HEK293 (cell line): ENCODE measurements at regions not wholly inside any gene's neighbourhood (a gene's known extent, or its start where the extent isn't known, plus 50 kb on each side); places are given as distances from the start of the nearest gene placed in this dataset.

ENCODE experiments used
- CTCF ChIA-PET: fragments of 350-600 bp; formaldehyde crosslinking; extraction: SDS; loops from one replicate; lab custom pipeline; 2021; ENCODE audit warnings: antibody characterized with exemption; lab: Yijun Ruan, JAX
- POLR2A ChIA-PET: fragments of 300-600 bp; formaldehyde crosslinking; extraction: SDS; loops from one replicate; lab custom pipeline; 2020; ENCODE audit warnings: antibody characterized with exemption, inconsistent platforms; lab: Yijun Ruan, JAX
- H3K27ac ChIP-seq: fragments of 200-500 bp; sonication (Bioruptor generic); 2 replicates; pipeline ENCODE4 v1.5.1; 2014; ENCODE audit warnings: low read depth, low read length, control low read depth, inconsistent platforms; ENCODE audit errors: extremely low read depth
- H3K36me3 ChIP-seq, 2 experiments: fragments of 200-500 bp in 1 of 2; sonication (Bioruptor generic) in 1 of 2; 1 replicate in 1 of 2; 2 replicates in 1 of 2; pipeline ENCODE4 v1.5.1; 2014 to 2017; ENCODE audit warnings: inconsistent platforms in 2 of 2, low read length in 2 of 2; ENCODE audit not compliant: control insufficient read depth in 2 of 2, insufficient read depth in 1 of 2
- H3K4me1 ChIP-seq: fragments of 200-500 bp; sonication (Bioruptor generic); 2 replicates; pipeline ENCODE4 v1.5.1; 2014; ENCODE audit warnings: mild to moderate bottlenecking, low read length, inconsistent platforms; ENCODE audit not compliant: control insufficient read depth, insufficient read depth
- H3K4me3 ChIP-seq: 2 replicates; pipeline ENCODE4 v1.5.1; 2011; ENCODE audit warnings: low read depth, mild to moderate bottlenecking, control low read depth, low read length, moderate library complexity
- H3K9me3 ChIP-seq: fragments of 200-500 bp; sonication (Bioruptor generic); 2 replicates; pipeline ENCODE4 v1.5.1; 2014; ENCODE audit warnings: low read depth, low read length, inconsistent platforms; ENCODE audit not compliant: control insufficient read depth, insufficient read depth
- GFI1B ChIP-seq: fragments of 450-650 bp; formaldehyde crosslinking; IDR thresholded peaks from 2 replicates; pipeline ENCODE4 v1.5.1; 2016; ENCODE audit warnings: missing biosample characterization, missing genetic modification characterization
- HOXC10 ChIP-seq: sonication (generic); formaldehyde crosslinking; IDR thresholded peaks from 2 replicates; pipeline ENCODE4 v1.8.1; 2023; ENCODE audit warnings: mild to moderate bottlenecking, missing genetic modification reagents
- MEIS1 ChIP-seq: sonication (generic); formaldehyde crosslinking; IDR thresholded peaks from 2 replicates; pipeline ENCODE4 v1.8.1; 2022; ENCODE audit warnings: missing genetic modification reagents, mild to moderate bottlenecking, borderline replicate concordance
- SCRT2 ChIP-seq: fragments of 450-650 bp; formaldehyde crosslinking; IDR thresholded peaks from 2 replicates; pipeline ENCODE4 v1.5.1; 2016; ENCODE audit warnings: missing biosample characterization, missing genetic modification characterization
- ZBTB7A ChIP-seq: fragments of 450-650 bp; formaldehyde crosslinking; IDR thresholded peaks from 2 replicates; pipeline ENCODE4 v1.5.1; 2016; ENCODE audit warnings: low read depth, missing biosample characterization, missing genetic modification characterization
- ZBTB8A ChIP-seq: fragments of 450-650 bp; formaldehyde crosslinking; IDR thresholded peaks from 2 replicates; pipeline ENCODE4 v1.5.1; 2016; ENCODE audit warnings: missing biosample characterization, missing genetic modification characterization
- ZIC2 ChIP-seq: fragments of 450-650 bp; formaldehyde crosslinking; IDR thresholded peaks from 2 replicates; pipeline ENCODE4 v1.5.1; 2016; ENCODE audit warnings: missing biosample characterization, missing genetic modification characterization
- ZNF140 ChIP-seq: fragments of 450-650 bp; formaldehyde crosslinking; IDR thresholded peaks from 2 replicates; pipeline ENCODE4 v1.5.1; 2016; ENCODE audit warnings: missing biosample characterization, missing genetic modification characterization
- ZNF19 ChIP-seq: fragments of 450-650 bp; formaldehyde crosslinking; IDR thresholded peaks from 2 replicates; pipeline ENCODE4; 2016; ENCODE audit warnings: missing biosample characterization, missing genetic modification characterization, low read depth
- ZNF221 ChIP-seq: fragments of 450-650 bp; formaldehyde crosslinking; IDR thresholded peaks from 2 replicates; pipeline ENCODE4 v1.5.1; 2017; ENCODE audit warnings: missing biosample characterization, missing genetic modification characterization, borderline replicate concordance
- ZNF23 ChIP-seq: fragments of 450-650 bp; formaldehyde crosslinking; IDR thresholded peaks from 2 replicates; pipeline ENCODE4 v1.5.1; 2016; ENCODE audit warnings: missing biosample characterization, missing genetic modification characterization, borderline replicate concordance
- ZNF350 ChIP-seq: fragments of 450-650 bp; formaldehyde crosslinking; IDR thresholded peaks from 2 replicates; pipeline ENCODE4 v1.5.0; 2017; ENCODE audit warnings: missing biosample characterization, mild to moderate bottlenecking, missing genetic modification characterization
- ZNF48 ChIP-seq: fragments of 450-650 bp; formaldehyde crosslinking; IDR thresholded peaks from 2 replicates; pipeline ENCODE4 v1.5.1; 2016; ENCODE audit warnings: missing biosample characterization, missing genetic modification characterization
- ZNF529 ChIP-seq: fragments of 450-650 bp; formaldehyde crosslinking; IDR thresholded peaks from 2 replicates; pipeline ENCODE4 v1.5.1; 2017; ENCODE audit warnings: missing genetic modification characterization, missing biosample characterization; ENCODE audit not compliant: insufficient replicate concordance
- ZNF626 ChIP-seq: fragments of 450-650 bp; sonication (Bioruptor Pico); formaldehyde crosslinking; IDR thresholded peaks from 2 replicates; pipeline ENCODE4 v1.5.1; 2018; ENCODE audit warnings: missing biosample characterization, missing genetic modification characterization, inconsistent platforms
- ZSCAN23 ChIP-seq: fragments of 450-650 bp; formaldehyde crosslinking; IDR thresholded peaks from 2 replicates; pipeline ENCODE4 v1.5.1; 2016; ENCODE audit warnings: missing biosample characterization, missing genetic modification characterization
- TF ChIP-seq, protein P1 (sequence below): fragments of 450-650 bp; IDR thresholded peaks from 2 replicates; pipeline ENCODE4 v1.5.1; 2018; ENCODE audit warnings: missing biosample characterization, mild to moderate bottlenecking, missing genetic modification characterization
- TF ChIP-seq, protein P2 (sequence below): fragments of 450-650 bp; formaldehyde crosslinking; IDR thresholded peaks from 2 replicates; pipeline ENCODE4 v1.5.1; 2017; ENCODE audit warnings: missing biosample characterization, missing genetic modification characterization
- TF ChIP-seq, protein P3 (sequence below): fragments of 450-650 bp; formaldehyde crosslinking; conservative IDR thresholded peaks from 2 replicates; pipeline ENCODE4 v1.5.1; 2016; ENCODE audit warnings: low read depth, missing biosample characterization, missing genetic modification characterization

DNA sequence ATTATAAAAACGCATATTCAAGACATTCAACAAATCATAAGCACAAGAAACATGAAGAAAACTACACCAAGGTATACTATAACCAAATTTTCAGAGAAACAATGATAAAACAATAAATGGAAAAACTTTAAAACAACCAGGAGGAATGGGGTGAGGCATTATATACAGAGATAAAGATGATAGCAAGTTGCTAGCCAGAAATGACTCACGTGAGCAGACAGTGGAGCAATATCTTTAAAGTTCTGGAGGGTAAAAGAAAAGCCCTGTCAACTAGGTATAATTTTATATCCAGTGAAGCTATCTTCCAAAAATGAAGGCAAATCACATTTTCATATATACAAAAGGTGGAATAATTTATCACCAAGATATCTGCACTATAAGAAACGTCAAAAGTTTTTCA lies 97.8 kb upstream of the PCED1B start:
- Histone ChIP-seq H3K36me3 (no peaks in the 10 kb centered on the region), H3K4me1 (no peaks in the 10 kb centered on the region), H3K27ac (no peak overlapping the region), H3K9me3 (no peaks in the 10 kb centered on the region), H3K4me3 (no peak overlapping the region)
- TF ChIP-seq, protein P1, sequence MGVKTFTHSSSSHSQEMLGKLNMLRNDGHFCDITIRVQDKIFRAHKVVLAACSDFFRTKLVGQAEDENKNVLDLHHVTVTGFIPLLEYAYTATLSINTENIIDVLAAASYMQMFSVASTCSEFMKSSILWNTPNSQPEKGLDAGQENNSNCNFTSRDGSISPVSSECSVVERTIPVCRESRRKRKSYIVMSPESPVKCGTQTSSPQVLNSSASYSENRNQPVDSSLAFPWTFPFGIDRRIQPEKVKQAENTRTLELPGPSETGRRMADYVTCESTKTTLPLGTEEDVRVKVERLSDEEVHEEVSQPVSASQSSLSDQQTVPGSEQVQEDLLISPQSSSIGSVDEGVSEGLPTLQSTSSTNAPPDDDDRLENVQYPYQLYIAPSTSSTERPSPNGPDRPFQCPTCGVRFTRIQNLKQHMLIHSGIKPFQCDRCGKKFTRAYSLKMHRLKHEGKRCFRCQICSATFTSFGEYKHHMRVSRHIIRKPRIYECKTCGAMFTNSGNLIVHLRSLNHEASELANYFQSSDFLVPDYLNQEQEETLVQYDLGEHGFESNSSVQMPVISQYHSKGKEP, result no peak
- TF ChIP-seq HOXC10 (CRISPR knock-in tag), result no peak
- no peak for TF ChIP-seq ZNF140 (tag by site-specific recombination)
- no peak for TF ChIP-seq ZNF529 (tag by site-specific recombination)
- TF ChIP-seq, protein P2, sequence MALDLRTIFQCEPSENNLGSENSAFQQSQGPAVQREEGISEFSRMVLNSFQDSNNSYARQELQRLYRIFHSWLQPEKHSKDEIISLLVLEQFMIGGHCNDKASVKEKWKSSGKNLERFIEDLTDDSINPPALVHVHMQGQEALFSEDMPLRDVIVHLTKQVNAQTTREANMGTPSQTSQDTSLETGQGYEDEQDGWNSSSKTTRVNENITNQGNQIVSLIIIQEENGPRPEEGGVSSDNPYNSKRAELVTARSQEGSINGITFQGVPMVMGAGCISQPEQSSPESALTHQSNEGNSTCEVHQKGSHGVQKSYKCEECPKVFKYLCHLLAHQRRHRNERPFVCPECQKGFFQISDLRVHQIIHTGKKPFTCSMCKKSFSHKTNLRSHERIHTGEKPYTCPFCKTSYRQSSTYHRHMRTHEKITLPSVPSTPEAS, result no peak
- POLR2A ChIA-PET, result no interaction called here
- CTCF ChIA-PET, result interaction anchor here (0.9 to 1.0 kb wide), 2 partner anchors 164 to 280 kb away, joined by 3 read pairs; no protein-coding TSS in a partner anchor

DNA sequence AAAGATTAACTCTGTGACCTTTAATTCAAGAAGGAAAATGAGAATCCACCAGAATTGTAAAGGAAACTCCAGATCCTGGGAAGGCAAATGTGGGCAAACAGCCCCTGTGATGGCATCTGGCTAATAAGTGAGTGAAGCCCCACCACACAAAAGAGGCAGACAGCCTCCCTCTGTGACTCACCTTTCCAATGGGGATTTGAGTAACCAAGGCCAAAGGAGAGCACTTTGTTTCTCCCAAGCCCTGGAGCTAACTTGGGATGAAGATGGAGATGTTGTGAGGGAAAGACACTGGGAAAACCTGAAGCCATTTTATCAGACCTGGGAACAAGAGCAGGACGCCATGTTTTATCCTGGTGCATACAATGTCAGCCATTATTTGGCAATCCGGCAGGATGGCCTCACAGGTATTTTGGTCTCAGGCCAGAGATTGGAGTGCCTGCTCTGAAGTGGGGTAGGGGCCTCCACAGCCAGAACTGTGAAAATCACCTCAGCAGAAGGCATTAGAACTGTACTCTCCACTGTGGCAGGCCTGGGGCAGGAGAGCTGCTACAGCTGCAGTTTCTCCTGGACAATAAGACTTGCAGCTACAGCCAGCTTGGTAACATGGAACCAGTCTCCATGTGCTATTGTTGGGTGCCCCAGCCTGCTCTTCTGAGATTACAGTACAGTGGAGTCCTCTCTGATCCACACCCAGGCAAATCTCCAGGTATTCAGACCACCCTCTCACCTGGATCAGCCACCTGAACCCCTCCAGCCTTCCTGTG lies 96.6 kb upstream of the PCED1B start:
- H3K27ac ChIP-seq, result no peak overlapping the region
- ChIA-PET POLR2A (no interaction called here), CTCF (interaction anchor here (0.5 to 1.7 kb wide), 10 partner anchors 17 to 823 kb away, joined by 3 to 18 read pairs (median 3); no protein-coding TSS in a partner anchor)
- no peak for TF ChIP-seq ZNF626 (tag by site-specific recombination)
- no peak for TF ChIP-seq ZBTB7A
- no peak for TF ChIP-seq GFI1B
- TF ChIP-seq, protein P3, sequence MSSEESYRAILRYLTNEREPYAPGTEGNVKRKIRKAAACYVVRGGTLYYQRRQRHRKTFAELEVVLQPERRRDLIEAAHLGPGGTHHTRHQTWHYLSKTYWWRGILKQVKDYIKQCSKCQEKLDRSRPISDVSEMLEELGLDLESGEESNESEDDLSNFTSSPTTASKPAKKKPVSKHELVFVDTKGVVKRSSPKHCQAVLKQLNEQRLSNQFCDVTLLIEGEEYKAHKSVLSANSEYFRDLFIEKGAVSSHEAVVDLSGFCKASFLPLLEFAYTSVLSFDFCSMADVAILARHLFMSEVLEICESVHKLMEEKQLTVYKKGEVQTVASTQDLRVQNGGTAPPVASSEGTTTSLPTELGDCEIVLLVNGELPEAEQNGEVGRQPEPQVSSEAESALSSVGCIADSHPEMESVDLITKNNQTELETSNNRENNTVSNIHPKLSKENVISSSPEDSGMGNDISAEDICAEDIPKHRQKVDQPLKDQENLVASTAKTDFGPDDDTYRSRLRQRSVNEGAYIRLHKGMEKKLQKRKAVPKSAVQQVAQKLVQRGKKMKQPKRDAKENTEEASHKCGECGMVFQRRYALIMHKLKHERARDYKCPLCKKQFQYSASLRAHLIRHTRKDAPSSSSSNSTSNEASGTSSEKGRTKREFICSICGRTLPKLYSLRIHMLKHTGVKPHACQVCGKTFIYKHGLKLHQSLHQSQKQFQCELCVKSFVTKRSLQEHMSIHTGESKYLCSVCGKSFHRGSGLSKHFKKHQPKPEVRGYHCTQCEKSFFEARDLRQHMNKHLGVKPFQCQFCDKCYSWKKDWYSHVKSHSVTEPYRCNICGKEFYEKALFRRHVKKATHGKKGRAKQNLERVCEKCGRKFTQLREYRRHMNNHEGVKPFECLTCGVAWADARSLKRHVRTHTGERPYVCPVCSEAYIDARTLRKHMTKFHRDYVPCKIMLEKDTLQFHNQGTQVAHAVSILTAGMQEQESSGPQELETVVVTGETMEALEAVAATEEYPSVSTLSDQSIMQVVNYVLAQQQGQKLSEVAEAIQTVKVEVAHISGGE, result no peak
- no peak for TF ChIP-seq SCRT2 (tag by site-specific recombination)
- no peak for TF ChIP-seq ZNF48 (tag by site-specific recombination)
- TF ChIP-seq ZBTB8A (tag by site-specific recombination), result no peak
- TF ChIP-seq ZNF350, result no peak
- no peak for TF ChIP-seq ZSCAN23 (tag by site-specific recombination)
- no peak for TF ChIP-seq ZNF19
- TF ChIP-seq ZNF23 (tag by site-specific recombination), result no peak
- TF ChIP-seq ZIC2, result no peak
- TF ChIP-seq MEIS1, result no peak
- TF ChIP-seq ZNF221 (tag by site-specific recombination), result no peak
- H3K36me3 ChIP-seq, result no peaks in the 10 kb centered on the region
- no peaks in the 10 kb centered on the region for H3K4me1 ChIP-seq
- H3K4me3 ChIP-seq, result no peak overlapping the region
- H3K9me3 ChIP-seq, result no peaks in the 10 kb centered on the region
